RWPE1 (cell line): ENCODE measurements at regions not wholly inside any gene's neighbourhood (a gene's known extent, or its start where the extent isn't known, plus 50 kb on each side); places are given as distances from the start of the nearest gene placed in this dataset.

Experiments
- CTCF ChIA-PET: fragments of 350-600 bp; sonication (Branson Sonifier 250); formaldehyde crosslinking; extraction: SDS; loops from one replicate; lab custom pipeline; 2021; lab: Yijun Ruan, JAX
- POLR2A ChIA-PET: fragments of 400-600 bp; formaldehyde crosslinking; extraction: SDS; loops from one replicate; lab custom pipeline; 2020; ENCODE audit warnings: antibody characterized with exemption; ENCODE audit not compliant: low non-redundant PET; lab: Yijun Ruan, JAX
- DNase-seq: peaks from one replicate; pipeline ENCODE4 v3.0.0; 2012; ENCODE audit warnings: low spot score
- H3K27ac ChIP-seq: fragments of 450-650 bp; 2 replicates; pipeline ENCODE4 v1.5.1; 2017
- TF ChIP-seq, protein P1 (sequence below): fragments of 450-650 bp; conservative IDR thresholded peaks from 2 replicates; pipeline ENCODE4 v1.5.1; 2017; ENCODE audit warnings: low read depth, mild to moderate bottlenecking

GRCh38 chr22:48575618-48576332 is 1251.9 kb downstream of the BRD1 start:
- ChIA-PET CTCF (no interaction called here), POLR2A (no interaction called here)
- TF ChIP-seq, protein P1, sequence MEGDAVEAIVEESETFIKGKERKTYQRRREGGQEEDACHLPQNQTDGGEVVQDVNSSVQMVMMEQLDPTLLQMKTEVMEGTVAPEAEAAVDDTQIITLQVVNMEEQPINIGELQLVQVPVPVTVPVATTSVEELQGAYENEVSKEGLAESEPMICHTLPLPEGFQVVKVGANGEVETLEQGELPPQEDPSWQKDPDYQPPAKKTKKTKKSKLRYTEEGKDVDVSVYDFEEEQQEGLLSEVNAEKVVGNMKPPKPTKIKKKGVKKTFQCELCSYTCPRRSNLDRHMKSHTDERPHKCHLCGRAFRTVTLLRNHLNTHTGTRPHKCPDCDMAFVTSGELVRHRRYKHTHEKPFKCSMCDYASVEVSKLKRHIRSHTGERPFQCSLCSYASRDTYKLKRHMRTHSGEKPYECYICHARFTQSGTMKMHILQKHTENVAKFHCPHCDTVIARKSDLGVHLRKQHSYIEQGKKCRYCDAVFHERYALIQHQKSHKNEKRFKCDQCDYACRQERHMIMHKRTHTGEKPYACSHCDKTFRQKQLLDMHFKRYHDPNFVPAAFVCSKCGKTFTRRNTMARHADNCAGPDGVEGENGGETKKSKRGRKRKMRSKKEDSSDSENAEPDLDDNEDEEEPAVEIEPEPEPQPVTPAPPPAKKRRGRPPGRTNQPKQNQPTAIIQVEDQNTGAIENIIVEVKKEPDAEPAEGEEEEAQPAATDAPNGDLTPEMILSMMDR: no peak
- no peak for DNase-seq
- no peak overlapping the region for H3K27ac ChIP-seq

GRCh38 chr22:48574776-48575617 is 1252.7 kb downstream of the BRD1 start:
- no peak for DNase-seq
- CTCF ChIA-PET: no interaction called here
- POLR2A ChIA-PET: no interaction called here
- no peak overlapping the region for H3K27ac ChIP-seq
- TF ChIP-seq, protein P1: no peak

DNA sequence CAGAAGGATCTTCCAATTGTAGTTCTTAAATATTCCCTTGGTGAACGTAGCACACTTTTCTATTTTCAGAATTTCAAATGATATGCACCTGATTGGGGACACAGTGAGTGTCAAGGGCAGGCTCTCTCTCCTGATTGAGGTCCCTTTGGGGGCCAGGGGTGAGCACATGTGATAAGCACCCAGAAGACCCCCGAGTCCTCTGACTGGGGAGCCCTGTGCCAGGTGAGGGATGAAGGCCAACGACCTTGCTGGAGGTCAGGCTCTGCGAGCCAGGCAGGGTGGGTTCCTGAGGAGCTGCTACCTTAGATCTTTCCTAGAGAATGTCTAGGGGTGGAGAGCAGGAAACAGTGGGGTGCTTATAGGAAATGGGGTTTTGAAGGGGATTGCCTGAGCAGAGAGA is 1253.9 kb downstream of the BRD1 start:
- ChIA-PET POLR2A (no interaction called here), CTCF (no interaction called here)
- TF ChIP-seq, protein P1: no peak
- no peak overlapping the region for H3K27ac ChIP-seq
- no peak for DNase-seq

DNA sequence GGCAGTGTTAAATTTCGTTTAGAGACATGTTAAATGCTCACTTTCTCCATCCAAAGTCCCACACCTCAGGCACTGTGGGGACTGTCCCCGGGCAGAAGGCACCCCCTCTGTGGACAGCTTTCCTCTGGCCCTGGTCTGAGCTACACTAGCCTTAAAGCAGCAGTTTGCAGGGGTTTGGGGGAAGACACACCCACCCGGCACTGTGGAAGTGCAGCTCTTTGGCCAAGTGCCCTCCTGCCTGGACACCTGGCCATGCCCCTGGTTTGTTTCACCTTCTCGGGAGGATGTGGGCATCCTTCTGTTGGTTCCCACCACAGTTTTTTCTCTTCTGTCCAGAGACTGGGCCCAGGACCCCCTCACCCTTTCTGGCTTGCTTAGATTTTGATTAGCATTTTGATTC is 1254.7 kb downstream of the BRD1 start:
- DNase-seq: no peak
- ChIA-PET POLR2A (no interaction called here), CTCF (no interaction called here)
- TF ChIP-seq, protein P1: no peak
- H3K27ac ChIP-seq: no peak overlapping the region

DNA sequence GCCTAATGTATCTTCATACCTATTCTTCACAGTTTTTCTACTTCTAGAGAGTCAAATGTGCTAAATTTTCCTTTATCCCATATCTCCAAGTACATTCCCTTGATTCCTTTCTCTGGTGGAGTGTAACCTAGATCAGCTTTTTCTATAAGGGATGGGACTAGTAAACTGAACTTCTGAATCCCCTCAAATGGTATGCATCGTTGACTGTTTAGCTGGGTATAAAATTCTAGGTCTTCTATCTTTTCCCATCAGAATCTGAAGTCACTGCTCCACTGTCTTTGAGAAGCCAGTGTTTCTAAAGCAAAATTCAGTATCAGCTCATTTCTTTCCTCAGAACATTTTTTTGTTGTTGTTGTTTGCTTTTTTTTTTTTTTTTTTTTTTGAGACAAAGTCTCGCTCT is 1256.8 kb downstream of the BRD1 start:
- H3K27ac ChIP-seq: no peak overlapping the region
- TF ChIP-seq, protein P1: no peak
- POLR2A ChIA-PET: no interaction called here
- DNase-seq: no peak
- CTCF ChIA-PET: no interaction called here

DNA sequence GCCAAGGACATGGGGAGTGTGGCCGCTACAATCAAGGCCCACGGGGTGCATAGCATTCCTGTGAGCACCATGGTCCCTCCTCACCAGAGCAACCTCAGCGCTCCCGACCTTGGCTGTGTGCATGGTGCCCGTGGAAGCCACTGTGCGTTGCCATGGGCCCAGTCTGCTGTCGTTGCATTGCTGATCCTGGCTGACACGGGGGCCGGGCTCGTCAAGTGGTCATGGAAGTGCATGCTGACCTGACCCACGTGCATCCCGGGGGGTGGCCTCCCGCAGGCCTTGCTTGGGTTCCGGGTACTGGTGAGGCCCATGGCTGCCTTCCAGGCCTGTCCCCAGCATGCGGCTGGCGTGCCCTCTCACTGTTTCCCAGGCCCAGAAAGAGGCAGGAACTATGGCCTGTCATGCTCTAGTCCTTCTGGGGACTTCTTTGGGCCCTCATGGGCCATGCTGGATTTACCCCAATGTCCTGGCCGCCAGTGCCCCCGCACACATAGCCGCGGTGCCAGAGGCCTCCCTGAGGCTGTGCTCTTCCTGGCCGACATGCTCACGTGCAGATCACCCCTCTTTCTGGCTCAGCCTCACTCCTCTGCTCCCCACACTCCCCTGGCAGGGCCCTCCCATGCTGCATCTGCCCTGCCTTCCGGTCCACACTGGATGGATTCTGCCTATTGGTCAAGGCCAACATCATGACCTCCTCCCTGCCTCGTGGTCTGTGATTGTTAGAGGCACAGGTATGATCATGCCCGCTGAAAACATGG is 1258.0 kb downstream of the BRD1 start:
- POLR2A ChIA-PET: no interaction called here
- CTCF ChIA-PET: no interaction called here
- DNase-seq: no peak
- TF ChIP-seq, protein P1: no peak
- no peak overlapping the region for H3K27ac ChIP-seq
